Tibial artery (tissue), 4 donors: ENCODE measurements at regions not wholly inside any gene's neighbourhood (a gene's known extent, or its start where the extent isn't known, plus 50 kb on each side); places are given as distances from the start of the nearest gene placed in this dataset.

Experiments
- DNase-seq, 2 donors: peaks; one replicate each; pipeline ENCODE4 v3.0.0-alpha.2; 2019
- H3K27ac ChIP-seq, 2 donors: fragments of 200-600 bp; sonication (generic) in 1 of 2; 1 replicate in 1 of 2; 2 replicates in 1 of 2; pipeline ENCODE4 v1.5.1; 2018 to 2019; ENCODE audit warnings: mild to moderate bottlenecking in 1 of 2
- H3K27me3 ChIP-seq, 2 donors: fragments of 200-600 bp; sonication (generic) in 1 of 2; one replicate each; pipeline versions ENCODE4 v1.5.1 to v1.6.0; 2016 to 2019
- H3K36me3 ChIP-seq, 3 donors: fragments of 200-600 bp; sonication (generic) in 2 of 3; one replicate each; pipeline ENCODE4 v1.5.1; 2016 to 2019; ENCODE audit warnings: mild to moderate bottlenecking in 2 of 3
- H3K4me1 ChIP-seq, 4 donors: fragments of 200-600 bp; sonication (generic) in 2 of 4; 1 replicate in 3 of 4; 2 replicates in 1 of 4; pipeline ENCODE4 v1.5.1; 2016 to 2019
- H3K4me3 ChIP-seq, 2 donors: fragments of 200-600 bp; sonication (generic) in 1 of 2; 1 replicate in 1 of 2; 2 replicates in 1 of 2; pipeline ENCODE4 v1.5.1; 2018 to 2019; ENCODE audit warnings: mild to moderate bottlenecking in 2 of 2
- H3K9me3 ChIP-seq, 3 donors: fragments of 200-600 bp; sonication (generic) in 1 of 3; one replicate each; pipeline ENCODE4 v1.5.1; 2016 to 2019
- intact Hi-C: fragments of 100-400 bp; cut with DNase I; formaldehyde crosslinking; loops from one replicate; pipeline ENCODE4 v1.15.0; 2023; ENCODE audit warnings: low total_unique reads
- TF ChIP-seq, protein P1 (sequence below), 2 experiments: fragments of 200-600 bp in 1 of 2; fragments of 450-650 bp in 1 of 2; IDR thresholded peaks; one replicate each; pipeline ENCODE4 v1.5.1; 2017 to 2019; ENCODE audit warnings: antibody characterized with exemption in 2 of 2, mild to moderate bottlenecking in 1 of 2, moderate library complexity in 1 of 2

DNA sequence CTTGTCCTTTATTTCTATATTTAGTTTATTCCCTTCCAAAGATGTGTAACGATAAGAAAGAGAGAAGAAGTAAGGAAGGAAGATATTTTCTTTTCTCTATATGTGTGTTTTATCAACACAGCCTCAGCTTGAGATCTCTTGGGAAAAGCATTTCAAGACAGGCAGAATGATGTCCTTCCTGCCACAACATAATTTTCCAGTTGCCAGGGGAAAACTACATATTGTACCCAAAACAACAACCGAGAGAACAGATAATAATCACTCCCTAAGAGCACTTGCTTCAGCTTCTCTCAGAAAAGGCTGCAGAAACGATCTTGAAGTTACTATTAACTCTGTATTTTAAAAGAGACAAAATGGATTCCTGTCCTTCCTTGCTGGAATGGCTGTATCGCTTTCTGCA, 151.4 kb upstream of the ITGB1 start:
- H3K9me3 ChIP-seq, result no peaks in the 10 kb centered on the region
- peaks cover 0 to 11% (median 0%) of the 10 kb centered on the region in 4 donors for H3K4me1 ChIP-seq
- TF ChIP-seq, protein P1, sequence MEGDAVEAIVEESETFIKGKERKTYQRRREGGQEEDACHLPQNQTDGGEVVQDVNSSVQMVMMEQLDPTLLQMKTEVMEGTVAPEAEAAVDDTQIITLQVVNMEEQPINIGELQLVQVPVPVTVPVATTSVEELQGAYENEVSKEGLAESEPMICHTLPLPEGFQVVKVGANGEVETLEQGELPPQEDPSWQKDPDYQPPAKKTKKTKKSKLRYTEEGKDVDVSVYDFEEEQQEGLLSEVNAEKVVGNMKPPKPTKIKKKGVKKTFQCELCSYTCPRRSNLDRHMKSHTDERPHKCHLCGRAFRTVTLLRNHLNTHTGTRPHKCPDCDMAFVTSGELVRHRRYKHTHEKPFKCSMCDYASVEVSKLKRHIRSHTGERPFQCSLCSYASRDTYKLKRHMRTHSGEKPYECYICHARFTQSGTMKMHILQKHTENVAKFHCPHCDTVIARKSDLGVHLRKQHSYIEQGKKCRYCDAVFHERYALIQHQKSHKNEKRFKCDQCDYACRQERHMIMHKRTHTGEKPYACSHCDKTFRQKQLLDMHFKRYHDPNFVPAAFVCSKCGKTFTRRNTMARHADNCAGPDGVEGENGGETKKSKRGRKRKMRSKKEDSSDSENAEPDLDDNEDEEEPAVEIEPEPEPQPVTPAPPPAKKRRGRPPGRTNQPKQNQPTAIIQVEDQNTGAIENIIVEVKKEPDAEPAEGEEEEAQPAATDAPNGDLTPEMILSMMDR (IDR thresholded peaks at IDR 0.05), result no peak
- H3K4me3 ChIP-seq, result no peak overlapping the region
- H3K27me3 ChIP-seq, result no peaks in the 10 kb centered on the region
- H3K36me3 ChIP-seq, result no peaks in the 10 kb centered on the region
- intact Hi-C loops, result no loop called here
- DNase-seq, result no peak
- H3K27ac ChIP-seq, result no peak overlapping the region

DNA sequence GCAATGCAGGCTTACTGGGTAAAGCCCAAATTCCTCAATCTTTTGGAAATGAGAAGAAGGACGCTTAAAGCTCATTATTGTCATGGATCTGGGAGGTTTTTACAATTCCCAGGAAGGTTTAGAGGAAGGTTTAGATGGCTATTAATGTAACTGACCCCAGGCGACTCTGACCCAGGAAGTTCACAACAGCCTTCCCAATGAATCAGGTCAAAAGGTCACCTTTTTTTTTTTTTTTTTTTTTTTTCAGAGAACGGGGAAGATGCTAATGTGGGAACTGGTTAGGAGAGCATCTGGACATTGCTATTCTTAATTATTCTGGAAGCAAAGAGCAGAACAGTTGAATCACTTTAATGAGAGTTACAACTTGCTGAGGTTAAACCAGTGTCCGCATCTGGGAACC, 149.9 kb upstream of the ITGB1 start:
- Histone ChIP-seq H3K27me3 (no peaks in the 10 kb centered on the region), H3K4me3 (no peak overlapping the region), H3K27ac (no peak overlapping the region), H3K36me3 (no peaks in the 10 kb centered on the region), H3K4me1 (peaks cover 0 to 8% (median 0%) of the 10 kb centered on the region in 4 donors), H3K9me3 (no peaks in the 10 kb centered on the region)
- no peak for DNase-seq
- TF ChIP-seq, protein P1 (IDR thresholded peaks at IDR 0.05), result no peak
- intact Hi-C loops, result no loop called here

DNA sequence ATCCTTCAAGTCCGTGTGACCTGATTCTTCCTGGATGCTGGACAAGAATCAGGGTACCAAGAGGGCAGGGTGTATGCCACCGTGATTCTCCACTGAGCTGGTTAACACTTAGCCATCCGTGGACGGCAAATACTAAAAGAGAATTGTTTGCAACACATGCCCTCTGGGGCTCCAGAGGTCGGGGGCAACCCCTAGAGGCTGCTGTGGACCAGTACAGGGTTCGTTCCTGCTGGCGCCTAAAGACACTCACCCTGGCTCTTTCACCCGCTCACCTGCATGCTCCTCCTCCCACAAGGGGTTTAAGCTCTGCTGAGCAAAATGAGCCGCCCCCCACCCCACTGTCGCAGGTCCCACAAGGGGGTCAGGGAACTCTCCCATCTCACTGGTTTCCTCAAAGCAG, 148.7 kb upstream of the ITGB1 start:
- no peak overlapping the region for H3K27ac ChIP-seq
- H3K36me3 ChIP-seq, result no peaks in the 10 kb centered on the region
- H3K27me3 ChIP-seq, result no peaks in the 10 kb centered on the region
- intact Hi-C loops, result no loop called here
- H3K9me3 ChIP-seq, result no peaks in the 10 kb centered on the region
- peaks cover 0 to 7% (median 0%) of the 10 kb centered on the region in 4 donors for H3K4me1 ChIP-seq
- TF ChIP-seq, protein P1 (IDR thresholded peaks at IDR 0.05), result no peak
- H3K4me3 ChIP-seq, result no peak overlapping the region
- DNase-seq, result no peak

DNA sequence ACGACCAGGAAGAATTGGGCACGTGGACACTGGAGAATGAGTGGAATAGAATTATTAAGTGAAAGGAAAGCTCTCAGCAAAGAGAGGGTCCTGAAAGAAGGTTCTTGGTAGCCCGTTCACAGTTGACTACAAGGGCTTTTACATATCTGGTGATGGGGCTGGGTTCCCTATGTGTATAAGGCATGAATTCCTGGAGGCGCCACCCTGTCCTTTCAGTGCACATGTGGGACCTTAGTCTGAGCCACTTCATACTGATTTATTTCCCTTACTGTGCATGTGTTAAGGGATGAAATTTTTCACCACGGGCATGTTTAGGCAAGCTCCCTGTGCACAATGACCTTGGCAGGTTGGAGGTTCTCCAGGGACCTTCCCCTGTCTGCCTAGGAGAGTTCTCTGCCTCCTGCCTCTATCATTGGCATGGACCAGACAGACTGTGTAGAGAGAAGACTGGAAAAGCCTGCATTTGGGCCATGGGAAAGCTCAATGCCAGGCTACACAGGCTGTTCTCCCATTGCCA, 145.9 kb upstream of the ITGB1 start:
- intact Hi-C loops, result no loop called here
- Histone ChIP-seq H3K4me3 (no peak overlapping the region), H3K27ac (no peak overlapping the region), H3K4me1 (no peaks in the 10 kb centered on the region), H3K36me3 (no peaks in the 10 kb centered on the region), H3K27me3 (no peaks in the 10 kb centered on the region), H3K9me3 (no peaks in the 10 kb centered on the region)
- TF ChIP-seq, protein P1 (IDR thresholded peaks at IDR 0.05), result no peak
- no peak for DNase-seq

DNA sequence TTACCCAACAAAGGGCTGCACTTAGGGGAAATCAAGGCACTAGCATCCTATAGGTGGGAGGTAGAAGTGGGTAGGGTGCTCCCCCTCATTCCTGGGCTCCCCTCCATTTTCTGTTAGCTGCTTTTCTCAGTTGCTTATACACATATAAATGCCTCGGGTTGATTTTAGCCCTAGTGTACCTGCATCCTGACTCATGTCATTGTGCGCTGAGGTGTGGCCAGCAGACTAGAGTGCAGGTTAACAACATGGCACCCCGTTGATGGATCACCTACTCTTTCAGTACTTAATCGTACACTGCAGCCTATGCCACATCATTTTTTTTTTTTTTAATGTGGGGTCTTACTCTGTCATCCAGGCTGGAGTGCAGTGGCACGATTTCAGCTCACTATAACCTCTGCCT, 144.0 kb upstream of the ITGB1 start:
- no peak overlapping the region for H3K4me3 ChIP-seq
- intact Hi-C loops, result no loop called here
- TF ChIP-seq, protein P1 (IDR thresholded peaks at IDR 0.05), result no peak
- H3K27me3 ChIP-seq, result no peaks in the 10 kb centered on the region
- H3K36me3 ChIP-seq, result no peaks in the 10 kb centered on the region
- no peaks in the 10 kb centered on the region for H3K9me3 ChIP-seq
- no peaks in the 10 kb centered on the region for H3K4me1 ChIP-seq
- no peak for DNase-seq
- H3K27ac ChIP-seq, result no peak overlapping the region

DNA sequence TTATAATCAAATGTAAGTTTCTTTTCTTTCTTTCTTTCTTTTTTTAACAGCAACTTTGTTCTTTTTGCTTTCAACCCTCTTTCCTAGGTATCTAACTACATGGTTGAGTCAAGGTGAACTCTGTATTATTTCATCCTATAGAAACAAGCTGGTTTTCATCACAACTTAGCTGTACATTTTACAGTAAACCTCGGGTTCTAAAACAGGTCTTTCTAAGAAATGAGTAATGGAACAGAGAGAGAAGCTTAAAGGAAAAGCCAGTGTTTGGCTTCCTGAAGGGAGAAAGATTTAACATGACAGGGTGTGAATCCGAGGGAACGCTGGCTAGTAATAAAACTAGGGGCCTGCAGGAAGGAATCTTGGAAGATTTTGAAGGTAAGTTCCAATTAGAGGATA, 143.4 kb upstream of the ITGB1 start:
- no peak for DNase-seq
- Histone ChIP-seq H3K4me1 (no peaks in the 10 kb centered on the region), H3K36me3 (no peaks in the 10 kb centered on the region)

More for the DNA sequence above, 143.4 kb upstream of the ITGB1 start:
- TF ChIP-seq, protein P1 (IDR thresholded peaks at IDR 0.05), result no peak
- Histone ChIP-seq H3K9me3 (no peaks in the 10 kb centered on the region), H3K27ac (no peak overlapping the region), H3K4me3 (no peak overlapping the region), H3K27me3 (no peaks in the 10 kb centered on the region)
- intact Hi-C loops, result no loop called here
